DND-41 (cell line): ENCODE measurements at regions not wholly inside any gene's neighbourhood (a gene's known extent, or its start where the extent isn't known, plus 50 kb on each side); places are given as distances from the start of the nearest gene placed in this dataset.
"Not testable (repeated sequence)": the region's sequence is repeated elsewhere in the genome, so short reads cannot be mapped to it uniquely, and the experiment has no call there.

ENCODE experiments used
- ATAC-seq: fragments of 200-7000 bp; cut with Tn5 transposase; 3 replicates; pipeline ENCODE4 v1.9.1; 2021; ENCODE audit warnings: low read depth; ENCODE audit not compliant: insufficient read depth
- DNase-seq: peaks from one replicate; pipeline ENCODE4 v3.0.0-alpha.2; 2020
- H2AFZ ChIP-seq: 2 replicates; pipeline ENCODE4 v1.6.0; 2012; ENCODE audit warnings: low read depth, low read length
- H3K27ac ChIP-seq: 2 replicates; pipeline ENCODE4 v1.5.1; 2012; ENCODE audit warnings: low read length, inconsistent platforms
- H3K27me3 ChIP-seq: fragments of 200-600 bp; sonication (generic); 2 replicates; pipeline ENCODE4 v1.6.0; 2012; ENCODE audit warnings: low read length, mild to moderate bottlenecking, inconsistent platforms; ENCODE audit not compliant: insufficient read depth, poor library complexity
- H3K36me3 ChIP-seq: 2 replicates; pipeline ENCODE4 v1.5.1; 2012; ENCODE audit warnings: low read length, inconsistent platforms; ENCODE audit not compliant: insufficient read depth
- H3K4me1 ChIP-seq: 2 replicates; pipeline ENCODE4 v1.5.1; 2012; ENCODE audit warnings: mild to moderate bottlenecking, low read length; ENCODE audit not compliant: insufficient read depth
- H3K4me2 ChIP-seq: 2 replicates; pipeline ENCODE4 v1.6.0; 2012; ENCODE audit warnings: mild to moderate bottlenecking, moderate library complexity, low read length, inconsistent platforms; ENCODE audit not compliant: insufficient read depth
- H3K4me3 ChIP-seq, 2 experiments: fragments of 200-600 bp in 1 of 2; shearing (Covaris generic) in 1 of 2; 2 replicates each; pipeline ENCODE4 v1.5.1; 2012 to 2016; ENCODE audit warnings: inconsistent platforms in 2 of 2, low read length in 2 of 2, mild to moderate bottlenecking in 2 of 2, low read depth in 1 of 2, moderate library complexity in 1 of 2
- H3K79me2 ChIP-seq: 2 replicates; pipeline ENCODE4 v1.6.0; 2012; ENCODE audit warnings: low read length, inconsistent platforms; ENCODE audit not compliant: insufficient read depth
- H3K9ac ChIP-seq: 2 replicates; pipeline ENCODE4 v1.6.0; 2012; ENCODE audit warnings: low read depth, mild to moderate bottlenecking, inconsistent platforms, low read length, moderate library complexity
- H3K9me3 ChIP-seq: 2 replicates; pipeline ENCODE4 v1.5.1; 2012; ENCODE audit warnings: low read length, moderate library complexity, mild to moderate bottlenecking, inconsistent platforms; ENCODE audit not compliant: insufficient read depth, severe bottlenecking
- H4K20me1 ChIP-seq: 2 replicates; pipeline ENCODE4 v1.6.0; 2012; ENCODE audit warnings: low read length; ENCODE audit not compliant: insufficient read depth
- CTCF ChIP-seq: IDR thresholded peaks from 2 replicates; pipeline ENCODE4 v1.5.1; 2012; ENCODE audit warnings: borderline replicate concordance, low read length, moderate library complexity, mild to moderate bottlenecking; ENCODE audit not compliant: poor library complexity, severe bottlenecking; ENCODE audit errors: extremely low read depth
- EZH2 ChIP-seq: IDR thresholded peaks from 3 replicates; pipeline ENCODE4 v1.6.1; 2012; ENCODE audit warnings: borderline replicate concordance, low read depth, mild to moderate bottlenecking, moderate library complexity, low read length, inconsistent platforms; ENCODE audit not compliant: severe bottlenecking

DNA sequence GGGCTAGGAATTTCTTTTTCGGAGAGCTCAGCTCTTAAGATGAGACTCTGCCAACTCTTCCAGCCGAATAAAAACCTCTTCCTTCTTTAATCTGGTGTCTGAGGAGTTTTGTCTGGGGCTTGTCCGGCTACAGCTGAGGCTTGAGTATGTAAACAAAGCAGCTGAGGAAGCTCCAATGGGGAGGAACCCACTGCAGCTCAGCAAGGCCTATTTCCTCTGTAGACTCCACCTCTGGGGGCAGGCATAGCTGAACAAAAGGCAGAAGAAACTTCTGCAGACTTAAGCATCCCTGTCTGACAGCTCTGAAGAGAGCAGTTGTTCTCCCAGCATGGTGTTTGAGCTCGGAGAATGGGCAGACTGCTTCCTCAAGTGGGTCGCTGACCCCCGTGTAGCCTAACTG lies 838.7 kb downstream of the CCDC85A start:
- H3K79me2 ChIP-seq, result no peaks in the 10 kb centered on the region
- H2AFZ ChIP-seq, result no peak overlapping the region
- no peak overlapping the region for H3K9ac ChIP-seq
- H4K20me1 ChIP-seq, result no peaks in the 10 kb centered on the region
- H3K27ac ChIP-seq, result no peak overlapping the region
- no peaks in the 10 kb centered on the region for H3K4me1 ChIP-seq
- H3K4me2 ChIP-seq, result no peak overlapping the region
- no peak for TF ChIP-seq CTCF
- no peak for TF ChIP-seq EZH2
- DNase-seq (no peak), ATAC-seq (no peak)
- no peak overlapping the region for H3K4me3 ChIP-seq
- no peaks in the 10 kb centered on the region for H3K9me3 ChIP-seq
- no peaks in the 10 kb centered on the region for H3K36me3 ChIP-seq
- H3K27me3 ChIP-seq, result no peaks in the 10 kb centered on the region

- no peak for TF ChIP-seq EZH2
- Histone ChIP-seq H3K9me3 (no peaks in the 10 kb centered on the region), H3K4me3 (no peak overlapping the region), H3K9ac (no peak overlapping the region), H3K27ac (no peak overlapping the region), H4K20me1 (no peaks in the 10 kb centered on the region), H3K4me1 (no peaks in the 10 kb centered on the region), H2AFZ (no peak overlapping the region), H3K27me3 (no peaks in the 10 kb centered on the region), H3K4me2 (no peak overlapping the region), H3K79me2 (no peaks in the 10 kb centered on the region), H3K36me3 (no peaks in the 10 kb centered on the region)
- DNase-seq (no peak), ATAC-seq (no peak)
These were observed 861.3 kb downstream of the CCDC85A start for GRCh38 chr2:57044931-57045635.

- no peak overlapping the region for H3K4me2 ChIP-seq
- TF ChIP-seq EZH2 (no peak), CTCF (no peak)
These were observed 865.5 kb downstream of the CCDC85A start for GRCh38 chr2:57049273-57049672.

GRCh38 chr2:57050007-57050406 lies 866.2 kb downstream of the CCDC85A start:
- H3K4me1 ChIP-seq, result no peaks in the 10 kb centered on the region
- H3K79me2 ChIP-seq, result no peaks in the 10 kb centered on the region
- no peak for DNase-seq
- H3K9me3 ChIP-seq, result no peaks in the 10 kb centered on the region
- no peak for TF ChIP-seq CTCF
- no peaks in the 10 kb centered on the region for H3K27me3 ChIP-seq
- H3K4me3 ChIP-seq, result no peak overlapping the region
- no peak overlapping the region for H2AFZ ChIP-seq
- no peak overlapping the region for H3K4me2 ChIP-seq
- ATAC-seq, result no peak
- H3K9ac ChIP-seq, result no peak overlapping the region
- H3K27ac ChIP-seq, result no peak overlapping the region
- H4K20me1 ChIP-seq, result no peaks in the 10 kb centered on the region
- H3K36me3 ChIP-seq, result no peaks in the 10 kb centered on the region

More at GRCh38 chr2:57049273-57049672, 865.5 kb downstream of the CCDC85A start:
- Histone ChIP-seq H3K4me3 (no peak overlapping the region), H3K9ac (no peak overlapping the region), H3K36me3 (no peaks in the 10 kb centered on the region), H3K79me2 (no peaks in the 10 kb centered on the region), H2AFZ (no peak overlapping the region), H3K27ac (no peak overlapping the region), H3K4me1 (no peaks in the 10 kb centered on the region), H3K27me3 (no peaks in the 10 kb centered on the region), H4K20me1 (no peaks in the 10 kb centered on the region), H3K9me3 (no peaks in the 10 kb centered on the region)
- DNase-seq (no peak), ATAC-seq (no peak)

- not testable (repeated sequence) for H4K20me1 ChIP-seq, H3K4me3 ChIP-seq, H3K36me3 ChIP-seq, H3K79me2 ChIP-seq, DNase-seq, ATAC-seq, H3K9ac ChIP-seq, H3K9me3 ChIP-seq, H3K27me3 ChIP-seq, H3K4me1 ChIP-seq, H3K27ac ChIP-seq, H2AFZ ChIP-seq, H3K4me2 ChIP-seq
These were observed 882.5 kb downstream of the CCDC85A start for GRCh38 chr2:57066301-57066700.
